ENCODE measurements at regions not wholly inside any gene's neighbourhood (a gene's known extent, or its start where the extent isn't known, plus 50 kb on each side); places are given as distances from the start of the nearest gene placed in this dataset.
"Not testable (repeated sequence)": the region's sequence is repeated elsewhere in the genome, so short reads cannot be mapped to it uniquely, and the experiment has no call there.

GRCh38 chr2:153403352-153403751, 75.2 kb downstream of the RPRM start:
- not testable (repeated sequence) for TF ChIP-seq CTCF (IDR thresholded peaks at IDR 0.05); REST (IDR thresholded peaks at IDR 0.05; ENCODE audit: insufficient read depth in 1 of 2, low read depth in 2 of 2, low read length in 1 of 2)

Measured in Panc1 (cell line).